Heart left ventricle (tissue), 16 donors: ENCODE measurements at regions not wholly inside any gene's neighbourhood (a gene's known extent, or its start where the extent isn't known, plus 50 kb on each side); places are given as distances from the start of the nearest gene placed in this dataset.

Experiments used
- ATAC-seq, 4 donors: fragments of 200-7000 bp; cut with Tn5 transposase; one replicate each; pipeline ENCODE4 v1.9.1; 2020 to 2022; ENCODE audit warnings: moderate library complexity in 4 of 4, mild to moderate bottlenecking in 3 of 4, moderate number of reproducible peaks in 1 of 4
- DNase-seq, 5 donors: peaks; one replicate each; pipeline ENCODE4 v3.0.0-alpha.2; 2020
- H3K27ac ChIP-seq, 12 donors: fragments of 200-600 bp; sonication (generic) in 4 of 12; one replicate each; pipeline versions ENCODE4 v1.5.0 to v1.8.0; 2016 to 2022; ENCODE audit warnings: mild to moderate bottlenecking in 2 of 12
- H3K27me3 ChIP-seq, 9 donors: fragments of 200-600 bp; sonication (generic) in 2 of 9; one replicate each; pipeline versions ENCODE4 v1.5.1 to v1.8.0; 2016 to 2022; ENCODE audit warnings: mild to moderate bottlenecking in 3 of 9
- H3K36me3 ChIP-seq, 9 donors: fragments of 200-600 bp; sonication (generic) in 2 of 9; one replicate each; pipeline versions ENCODE4 v1.5.0 to v1.8.0; 2018 to 2022; ENCODE audit warnings: mild to moderate bottlenecking in 2 of 9
- H3K4me1 ChIP-seq, 12 donors: fragments of 200-600 bp; sonication (generic) in 4 of 12; one replicate each; pipeline versions ENCODE4 v1.5.0 to v1.8.0; 2016 to 2022; ENCODE audit warnings: mild to moderate bottlenecking in 3 of 12
- H3K4me3 ChIP-seq, 12 donors: fragments of 200-600 bp; sonication (generic) in 4 of 12; one replicate each; pipeline versions ENCODE4 v1.5.0 to v1.8.0; 2017 to 2022; ENCODE audit warnings: mild to moderate bottlenecking in 9 of 12, moderate library complexity in 4 of 12
- H3K9me3 ChIP-seq, 12 donors: fragments of 200-600 bp; sonication (generic) in 4 of 12; one replicate each; pipeline versions ENCODE4 v1.5.0 to v1.8.0; 2016 to 2022; ENCODE audit warnings: mild to moderate bottlenecking in 1 of 12
- CTCF ChIP-seq, 12 donors: fragments of 200-600 bp; sonication (generic) in 4 of 12; IDR thresholded peaks; one replicate each; pipeline versions ENCODE4 v1.5.0 to v1.8.0; 2018 to 2022; ENCODE audit warnings: antibody characterized with exemption in 12 of 12, mild to moderate bottlenecking in 5 of 12
- POLR2A ChIP-seq, 2 donors: fragments of 450-650 bp; IDR thresholded peaks; one replicate each; pipeline ENCODE4 v1.6.1; 2017; ENCODE audit warnings: antibody characterized with exemption in 2 of 2, mild to moderate bottlenecking in 2 of 2, moderate library complexity in 2 of 2
- WGBS, 4 donors: extraction: QIAGEN DNeasy Blood & Tissue Kit in 2 of 4; methylation state at CpG; one replicate each; pipeline versions ENCODE4 v1.1.5 to v1.1.7; 2013 to 2018; 5-methylcytosine and 5-hydroxymethylcytosine counted together
- intact Hi-C, 10 donors: fragments of 100-400 bp; cut with DNase I; formaldehyde crosslinking; loops; one replicate each; pipeline versions ENCODE4 v1.11.1 to v1.14.2; 2022
- donor health status: ischemic (EF 13 %, LVEDD 7.1; RV severe dilation, severe dysfunction).
- donor health status: healthy with polysubstance abuse.
- donor health status: DM: no; HTN: yes; CAD: no.
- donor health status: DM: no; HTN: no; CAD: no.
- donor health status: ischemic (EF 25% LVEDD 6.9; RV normal size, moderate dysfunction).
- donor health status: ischemic (EF 25% LVEDD 5.7; RV mildly dilated, moderate dysfunction).
- donor health status: healthy.
- donor health status: DM: yes; HTN: yes; CAD: no.
- donor health status: ischemic (EF 35%, LVEDD 5.7; RV mildly dilated, moderate dysfunction).
- donor health status: nonischemic (EF 11% LVEDD 7.7; RV severe dilation, severe dysfunction).
- donor health status: DM: yes; HTN: yes; CAD: no.
- donor health status: PGD.
- donor health status: ischemic (EF 29% LVEDD 5.4; RV normal size, mild dysfunction).
- donor health status: nonischemic (EF 23%, LVEDD 6.1; RV moderate dilation, normal function).

GRCh38 chr17:70499067-70499786 is 329.9 kb downstream of the KCNJ2 start:
- Histone ChIP-seq H3K27ac (peak overlapping the region in 3 of 12 donors; percentile 11 to 69 (median 35)), H3K4me3 (no peak overlapping the region), H3K36me3 (no peaks in the 10 kb centered on the region), H3K9me3 (no peaks in the 10 kb centered on the region), H3K27me3 (no peaks in the 10 kb centered on the region), H3K4me1 (peaks cover 0 to 27% (median 2%) of the 10 kb centered on the region in 12 donors)
- intact Hi-C loops = no loop called here
- no peak for TF ChIP-seq POLR2A (IDR thresholded peaks at IDR 0.05)
- no peak for TF ChIP-seq CTCF (IDR thresholded peaks at IDR 0.05)
- WGBS, 4 donors = 29 to 54% (median 37%) methylated on average over 2 of the region's 2 CpGs
- peak in 2 of 4 donors; percentile 46 to 55 for ATAC-seq
- DNase-seq = no peak

DNA sequence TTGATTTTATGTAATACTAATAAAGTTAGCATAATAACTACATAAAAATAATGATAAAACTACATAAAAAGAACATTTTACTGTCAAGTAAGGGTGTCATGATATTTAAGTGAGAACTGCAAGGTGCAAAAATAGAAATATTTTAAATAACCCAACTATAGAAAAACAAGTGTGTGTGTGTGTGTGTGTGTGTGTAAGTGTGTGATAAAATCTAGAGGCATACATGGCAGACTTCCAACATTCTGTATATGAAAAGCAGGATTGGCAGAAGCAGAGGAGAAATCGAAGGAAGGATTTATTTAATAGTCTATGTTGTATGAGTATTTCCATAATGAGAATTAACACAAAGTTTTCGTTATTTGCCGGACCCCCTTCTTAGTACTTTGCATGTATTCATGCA is 334.1 kb downstream of the KCNJ2 start:
- TF ChIP-seq POLR2A (IDR thresholded peaks at IDR 0.05) (no peak), CTCF (IDR thresholded peaks at IDR 0.05) (no peak)
- ATAC-seq (no peak), DNase-seq (no peak)
- H3K4me1 ChIP-seq = peaks cover 0 to 18% (median 1%) of the 10 kb centered on the region in 12 donors
- no peak overlapping the region for H3K4me3 ChIP-seq
- intact Hi-C loops = no loop called here
- no peaks in the 10 kb centered on the region for H3K27me3 ChIP-seq
- H3K36me3 ChIP-seq = no peaks in the 10 kb centered on the region
- no peak overlapping the region for H3K27ac ChIP-seq
- H3K9me3 ChIP-seq = no peaks in the 10 kb centered on the region
- 70 to 84% (median 81%) methylated on average over 3 of the region's 3 CpGs for WGBS, 4 donors

DNA sequence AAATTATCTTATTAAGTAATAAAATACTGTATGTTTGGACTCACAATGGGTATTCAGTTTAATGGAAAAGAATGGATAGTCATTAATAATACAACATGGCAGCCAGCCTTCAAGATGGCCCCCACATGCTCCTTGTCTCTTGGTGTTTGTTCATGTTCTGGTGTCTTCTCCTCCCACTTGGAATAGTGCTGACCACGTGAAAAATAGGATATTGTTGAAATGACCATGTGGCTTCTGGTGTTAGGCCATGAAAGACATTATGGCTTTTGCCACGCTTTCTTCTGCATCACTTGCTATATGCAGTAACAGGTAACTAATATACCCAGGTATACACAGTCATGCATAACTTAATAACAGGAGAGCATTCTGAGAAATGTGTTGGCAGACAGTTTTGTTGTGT is 341.0 kb downstream of the KCNJ2 start:
- TF ChIP-seq POLR2A (IDR thresholded peaks at IDR 0.05) (no peak), CTCF (IDR thresholded peaks at IDR 0.05) (no peak)
- DNase-seq = no peak
- Histone ChIP-seq H3K4me1 (no peaks in the 10 kb centered on the region), H3K27ac (no peak overlapping the region), H3K9me3 (no peaks in the 10 kb centered on the region), H3K27me3 (no peaks in the 10 kb centered on the region), H3K4me3 (no peak overlapping the region), H3K36me3 (no peaks in the 10 kb centered on the region)
- WGBS, 4 donors = 84 to 91% (median 89%) methylated on average over 2 of the region's 2 CpGs
- intact Hi-C loops = no loop called here
- no peak for ATAC-seq

DNA sequence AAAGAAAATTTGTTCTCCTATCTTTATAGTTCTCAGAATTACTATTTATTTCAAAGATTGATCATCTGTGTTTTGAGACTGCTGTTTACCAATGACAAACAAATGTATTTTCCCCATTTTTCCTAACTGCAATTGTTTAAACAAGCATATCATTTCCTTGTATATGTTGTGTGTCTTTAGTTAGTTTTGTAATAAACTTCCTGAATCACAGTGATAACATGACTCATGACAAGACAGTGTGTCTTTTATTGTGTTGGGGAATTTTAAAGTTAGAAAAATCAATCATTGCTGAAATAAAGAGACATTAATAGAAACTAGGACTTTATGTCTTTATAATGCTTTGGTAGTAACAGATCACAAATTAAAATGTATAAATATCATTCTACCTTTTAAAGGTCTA is 348.5 kb downstream of the KCNJ2 start:
- Histone ChIP-seq H3K4me3 (no peak overlapping the region), H3K27me3 (no peaks in the 10 kb centered on the region), H3K27ac (no peak overlapping the region), H3K4me1 (peaks cover 0 to 16% (median 7%) of the 10 kb centered on the region in 12 donors), H3K36me3 (no peaks in the 10 kb centered on the region), H3K9me3 (no peaks in the 10 kb centered on the region)
- no peak for DNase-seq
- no peak for ATAC-seq
- TF ChIP-seq CTCF (IDR thresholded peaks at IDR 0.05) = no peak
- no peak for TF ChIP-seq POLR2A (IDR thresholded peaks at IDR 0.05)
- intact Hi-C loops = no loop called here
